HCT116 (cell line): ENCODE measurements at regions not wholly inside any gene's neighbourhood (a gene's known extent, or its start where the extent isn't known, plus 50 kb on each side); places are given as distances from the start of the nearest gene placed in this dataset.

Experiments used
- ATAC-seq: fragments of 200-7000 bp; cut with Tn5 transposase; 2 replicates; pipeline ENCODE4 v1.9.1; 2020; ENCODE audit warnings: mild to moderate bottlenecking, moderate library complexity
- BruUV-seq: library from RNA; stranded (reverse); fragments of 400-500 nt; replicated peaks from 2 replicates; lab custom pipeline; 2021; lab: Mats Ljungman, UMichigan
- CTCF ChIA-PET: fragments of 300-600 bp; sonication (Branson Sonifier 250); formaldehyde crosslinking; loops from one replicate; lab custom pipeline; 2021; ENCODE audit warnings: antibody characterized with exemption; lab: Charles Lee
- POLR2A ChIA-PET: fragments of 300-600, 350-600 bp; sonication (Branson Sonifier 250); formaldehyde crosslinking; loops from one replicate; lab custom pipeline; 2021; ENCODE audit warnings: antibody characterized with exemption; lab: Charles Lee
- RAD21 ChIA-PET, 2 experiments: fragments of 300-600 bp; sonication (Branson Sonifier 250); formaldehyde crosslinking; loops; one replicate each; lab custom pipeline; 2023; ENCODE audit warnings: low total read pairs in 2 of 2; ENCODE audit not compliant: uncharacterized antibody in 2 of 2, unreplicated experiment in 2 of 2, low non-redundant PET in 1 of 2; lab: Charles Lee
- DNase-seq: peaks from one replicate; pipeline ENCODE4 v3.0.0-alpha.2; 2010; ENCODE audit warnings: low read depth, low spot score
- H2AFZ ChIP-seq: fragments of 200-600 bp; shearing (Covaris generic), sonication (generic); 2 replicates; pipeline ENCODE4 v1.6.1; 2017; ENCODE audit warnings: low read depth, mixed run types, mixed read lengths, antibody characterized with exemption, low read length; ENCODE audit not compliant: poor library complexity, severe bottlenecking
- H3K27ac ChIP-seq: 2 replicates; pipeline ENCODE4 v1.5.1; 2012; ENCODE audit warnings: low read depth, low read length
- H3K27me3 ChIP-seq: fragments of 200-600 bp; sonication (generic); 2 replicates; pipeline ENCODE4 v1.6.1; 2016; ENCODE audit warnings: mixed run types, low read length, mixed read lengths; ENCODE audit not compliant: insufficient read depth
- H3K36me3 ChIP-seq, 2 experiments: fragments of 200-500 bp in 1 of 2; fragments of 200-600 bp in 1 of 2; sonication (Bioruptor generic) in 1 of 2; sonication (generic) in 1 of 2; 2 replicates each; pipeline versions ENCODE4 v1.5.1 to v1.6.1; 2014 to 2016; ENCODE audit warnings: low read length in 2 of 2, inconsistent platforms in 1 of 2, mixed read lengths in 1 of 2, mixed run types in 1 of 2; ENCODE audit not compliant: insufficient read depth in 2 of 2, control insufficient read depth in 1 of 2
- H3K4me1 ChIP-seq, 2 experiments: fragments of 200-600 bp in 1 of 2; sonication (generic) in 1 of 2; 2 replicates each; pipeline versions ENCODE4 v1.5.1 to v1.6.1; 2012 to 2017; ENCODE audit warnings: low read length in 2 of 2, inconsistent platforms in 1 of 2, mild to moderate bottlenecking in 1 of 2, mixed read lengths in 1 of 2, mixed run types in 1 of 2, moderate library complexity in 1 of 2; ENCODE audit not compliant: insufficient read depth in 2 of 2, control insufficient read depth in 1 of 2
- H3K4me2 ChIP-seq: fragments of 200-600 bp; sonication (generic); 2 replicates; pipeline ENCODE4 v1.6.1; 2017; ENCODE audit warnings: mixed run types, low read length, mixed read lengths
- H3K4me3 ChIP-seq, 2 experiments: fragments of 200-600 bp in 1 of 2; sonication (generic) in 1 of 2; replicated peaks in 1 of 2; 2 replicates each; pipeline ENCODE4 v1.5.1; 2011 to 2016; ENCODE audit warnings: low read length in 2 of 2, control low read depth in 1 of 2, low read depth in 1 of 2, mild to moderate bottlenecking in 1 of 2, mixed read lengths in 1 of 2, mixed run types in 1 of 2
- H3K79me2 ChIP-seq: fragments of 200-600 bp; sonication (generic); 2 replicates; pipeline ENCODE4 v1.6.1; 2017; ENCODE audit warnings: mild to moderate bottlenecking, mixed run types, low read length, moderate library complexity, mixed read lengths; ENCODE audit not compliant: insufficient read depth
- H3K9ac ChIP-seq: fragments of 200-600 bp; sonication (generic); 2 replicates; pipeline ENCODE4 v1.6.1; 2016; ENCODE audit warnings: low read length, mixed read lengths
- H3K9me2 ChIP-seq: fragments of 200-600 bp; sonication (generic), shearing (Covaris generic); 2 replicates; pipeline ENCODE4 v1.6.1; 2017; ENCODE audit warnings: mixed run types, mild to moderate bottlenecking, moderate library complexity; ENCODE audit not compliant: insufficient read depth
- H3K9me3 ChIP-seq, 2 experiments: fragments of 200-500 bp in 1 of 2; fragments of 200-600 bp in 1 of 2; sonication (Bioruptor generic) in 1 of 2; sonication (generic) in 1 of 2; 2 replicates each; pipeline ENCODE4 v1.6.1; 2014 to 2017; ENCODE audit warnings: low read length in 2 of 2, mixed read lengths in 2 of 2, inconsistent platforms in 1 of 2, low read depth in 1 of 2, mild to moderate bottlenecking in 1 of 2, mixed run types in 1 of 2, moderate library complexity in 1 of 2; ENCODE audit not compliant: control insufficient read depth in 1 of 2, insufficient read depth in 1 of 2
- H4K20me1 ChIP-seq: fragments of 200-600 bp; sonication (generic), shearing (Covaris generic); 2 replicates; pipeline ENCODE4 v1.6.1; 2017; ENCODE audit warnings: mixed run types, mild to moderate bottlenecking, moderate library complexity; ENCODE audit not compliant: insufficient read depth
- CTCF ChIP-seq, 3 experiments: fragments of 200-600 bp in 1 of 3; sonication (generic) in 1 of 3; IDR thresholded peaks in 2 of 3; conservative IDR thresholded peaks in 1 of 3; 2 replicates each; pipeline ENCODE4 v1.5.1; 2012 to 2017; ENCODE audit warnings: low read depth in 2 of 3, low read length in 2 of 3, antibody characterized with exemption in 1 of 3, borderline replicate concordance in 1 of 3, control low read depth in 1 of 3, mild to moderate bottlenecking in 1 of 3, mixed read lengths in 1 of 3, mixed run types in 1 of 3, moderate library complexity in 1 of 3; ENCODE audit not compliant: insufficient read depth in 1 of 3
- EGR1 ChIP-seq: IDR thresholded peaks from 2 replicates; pipeline ENCODE4 v1.6.1; 2012; ENCODE audit warnings: low read depth
- ELF1 ChIP-seq: IDR thresholded peaks from 2 replicates; pipeline ENCODE4 v1.6.1; 2012; ENCODE audit warnings: low read depth, borderline replicate concordance
- JUND ChIP-seq: IDR thresholded peaks from 2 replicates; pipeline ENCODE4 v1.6.1; 2012
- RAD21 ChIP-seq: IDR thresholded peaks from 2 replicates; pipeline ENCODE4 v1.6.1; 2012; ENCODE audit warnings: low read depth, mild to moderate bottlenecking
- REST ChIP-seq: IDR thresholded peaks from 2 replicates; pipeline ENCODE4 v1.6.1; 2012; ENCODE audit warnings: low read depth
- SIN3A ChIP-seq: IDR thresholded peaks from 2 replicates; pipeline ENCODE4 v1.6.1; 2012; ENCODE audit warnings: low read depth
- TCF7L2 ChIP-seq: IDR thresholded peaks from 2 replicates; pipeline ENCODE4 v1.7.0; 2011; ENCODE audit warnings: borderline replicate concordance, inconsistent platforms; ENCODE audit not compliant: insufficient read depth, insufficient read length; ENCODE audit errors: extremely low read depth
- ZBTB33 ChIP-seq: IDR thresholded peaks from 2 replicates; pipeline ENCODE4 v1.6.1; 2011; ENCODE audit warnings: mild to moderate bottlenecking, low read length, moderate library complexity; ENCODE audit not compliant: insufficient replicate concordance; ENCODE audit errors: extremely low read depth
- ZFX ChIP-seq: fragments of 450-650 bp; IDR thresholded peaks from 2 replicates; pipeline ENCODE4 v1.6.1; 2017
- intact Hi-C: fragments of 100-400 bp; cut with micrococcal nuclease; formaldehyde crosslinking; loops from 2 replicates; pipeline ENCODE4 v1.10.0; 2022

- Histone ChIP-seq H3K4me3 (no peak overlapping the region), H3K79me2 (no peaks in the 10 kb centered on the region), H3K27me3 (no peaks in the 10 kb centered on the region), H3K36me3 (no peaks in the 10 kb centered on the region), H3K4me1 (no peaks in the 10 kb centered on the region), H3K27ac (no peak overlapping the region), H3K9me3 (no peaks in the 10 kb centered on the region), H3K4me2 (no peak overlapping the region), H2AFZ (no peak overlapping the region), H4K20me1 (no peaks in the 10 kb centered on the region), H3K9me2 (no peaks in the 10 kb centered on the region), H3K9ac (no peak overlapping the region)
- ATAC-seq (no peak), DNase-seq (no peak)
- ChIA-PET CTCF (no interaction called here), RAD21 (no interaction called here), POLR2A (no interaction called here)
- intact Hi-C loops = no loop called here
- TF ChIP-seq JUND (no peak), ELF1 (no peak), REST (no peak), RAD21 (no peak), EGR1 (no peak), CTCF (IDR thresholded peaks at IDR 0.05 in 2 of 3, conservative IDR thresholded peaks at IDR 0.05 in 1 of 3; ENCODE audit: borderline replicate concordance in 1 of 3, insufficient read depth in 1 of 3, low read depth in 2 of 3, low read length in 2 of 3) (no peak), SIN3A (no peak), TCF7L2 (no peak), ZFX (no peak), ZBTB33 (no peak)
- BruUV-seq = no TSS peak
Observed at GRCh38 chr5:72588640-72589039, 81.4 kb upstream of the ZNF366 start.
